OCI-M1 (cell line): ENCODE measurements at regions not wholly inside any gene's neighbourhood (a gene's known extent, or its start where the extent isn't known, plus 50 kb on each side); places are given as distances from the start of the nearest gene placed in this dataset.
"Not testable (repeated sequence)": the region's sequence is repeated elsewhere in the genome, so short reads cannot be mapped to it uniquely, and the experiment has no call there.

ENCODE experiments used
- DNase-seq: peaks from one replicate; lab custom pipeline; 2025; lab: John Stamatoyannopoulos, UW

- not testable (repeated sequence) for DNase-seq
These were observed 137.7 kb downstream of the CRLF3 start for GRCh38 chr17:30686538-30687479.

GRCh38 chr17:30682280-30682679 is 142.2 kb downstream of the CRLF3 start:
- DNase-seq, result not testable (repeated sequence)

GRCh38 chr17:30680681-30681080 is 143.8 kb downstream of the CRLF3 start:
- DNase-seq, result not testable (repeated sequence)

- no peak for DNase-seq
These were observed 146.8 kb downstream of the CRLF3 start for GRCh38 chr17:30677550-30678249.

GRCh38 chr17:30675777-30676492 is 148.6 kb downstream of the CRLF3 start:
- DNase-seq, result not testable (repeated sequence)

- DNase-seq, result not testable (repeated sequence)
These were observed 155.3 kb downstream of the CRLF3 start for GRCh38 chr17:30669217-30669649.

GRCh38 chr17:30668360-30669181 is 155.9 kb downstream of the CRLF3 start:
- DNase-seq, result not testable (repeated sequence)

- DNase-seq, result not testable (repeated sequence)
These were observed 156.7 kb downstream of the CRLF3 start for GRCh38 chr17:30667657-30668359.

- not testable (repeated sequence) for DNase-seq
These were observed 157.4 kb downstream of the CRLF3 start for GRCh38 chr17:30666838-30667656.

GRCh38 chr17:30663727-30664455 is 160.6 kb downstream of the CRLF3 start:
- DNase-seq, result not testable (repeated sequence)

GRCh38 chr17:30657148-30657547 is 167.3 kb downstream of the CRLF3 start:
- not testable (repeated sequence) for DNase-seq

GRCh38 chr17:30653038-30653437 is 171.5 kb downstream of the CRLF3 start:
- not testable (repeated sequence) for DNase-seq

- not testable (repeated sequence) for DNase-seq
These were observed 172.9 kb downstream of the GOSR1 start for GRCh38 chr17:30650149-30650548.

- DNase-seq, result not testable (repeated sequence)
These were observed 170.9 kb downstream of the GOSR1 start for GRCh38 chr17:30648015-30648620.

- DNase-seq, result not testable (repeated sequence)
These were observed 168.7 kb downstream of the GOSR1 start for GRCh38 chr17:30645875-30646274.

- DNase-seq, result not testable (repeated sequence)
These were observed 167.5 kb downstream of the GOSR1 start for GRCh38 chr17:30644713-30645112.

GRCh38 chr17:30644287-30644686 is 167.1 kb downstream of the GOSR1 start:
- not testable (repeated sequence) for DNase-seq

- not testable (repeated sequence) for DNase-seq
These were observed 164.2 kb downstream of the GOSR1 start for GRCh38 chr17:30641428-30641827.
